ENCODE measurements at regions not wholly inside any gene's neighbourhood (a gene's known extent, or its start where the extent isn't known, plus 50 kb on each side); places are given as distances from the start of the nearest gene placed in this dataset.

DNA sequence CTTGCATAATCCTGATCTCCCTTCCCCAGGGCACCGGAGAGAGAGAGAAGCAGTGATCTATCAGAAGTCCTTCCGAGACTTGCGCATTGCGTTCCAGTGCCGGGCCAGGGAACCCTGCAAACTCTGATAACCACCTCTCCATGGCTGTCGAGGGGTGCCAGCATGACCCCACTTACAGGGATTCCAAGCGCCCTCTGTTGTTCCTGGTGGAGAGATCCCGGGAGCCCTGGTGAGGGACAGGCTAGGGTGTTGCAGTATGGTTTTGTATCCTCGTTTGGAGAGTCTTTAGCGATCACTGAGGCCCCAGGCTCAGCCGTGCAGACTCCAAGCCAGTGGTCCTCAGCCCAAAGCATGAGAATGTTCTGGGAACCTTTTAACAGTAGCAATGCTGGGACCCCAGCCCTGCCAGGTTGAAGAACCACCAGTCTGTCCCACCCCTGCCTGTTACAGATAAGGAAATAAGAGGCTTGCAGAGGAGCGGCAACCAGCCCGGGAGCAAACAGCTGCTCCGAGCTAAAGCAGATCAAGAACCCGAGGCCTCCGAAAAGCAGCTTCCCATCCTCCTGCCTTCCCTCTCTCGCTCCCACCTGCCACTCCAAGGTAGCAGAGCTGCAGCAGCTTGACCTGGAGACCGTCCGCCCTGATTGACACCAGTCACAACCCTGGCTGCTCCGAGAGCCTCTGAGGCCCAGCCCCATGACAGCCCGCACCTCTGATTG, 150.3 kb upstream of the RPL38 start:
- no peak overlapping the region for H3K27ac ChIP-seq (ENCODE audit: low read length)
- no peaks in the 10 kb centered on the region for H4K20me1 ChIP-seq (ENCODE audit: low read length)
- no peak overlapping the region for H2AFZ ChIP-seq (ENCODE audit: low read length)
- H3K9ac ChIP-seq (ENCODE audit: low read length): no peak overlapping the region
- no peak for ATAC-seq
- no peaks in the 10 kb centered on the region for H3K36me3 ChIP-seq (ENCODE audit: low read depth, low read length)
- H3K4me1 ChIP-seq (ENCODE audit: insufficient read depth, low read length): no peaks in the 10 kb centered on the region
- no peak overlapping the region for H3K4me2 ChIP-seq (ENCODE audit: low read length)
- ChIA-PET POLR2A (ENCODE audit: unreplicated experiment) (no interaction called here), CTCF (interaction anchor here (0.5 kb wide), 1 partner anchor 1326 kb away, joined by 3 read pairs; no protein-coding TSS in a partner anchor)
- H3K9me2 ChIP-seq (replicated peaks; ENCODE audit: low read length): no peaks in the 10 kb centered on the region
- no peaks in the 10 kb centered on the region for H3F3A ChIP-seq (ENCODE audit: low read length, unreplicated experiment)
- no peaks in the 10 kb centered on the region for H3K79me2 ChIP-seq (ENCODE audit: low read length)
- no peak for DNase-seq
- H3K27me3 ChIP-seq (ENCODE audit: low read length): peaks cover 94% of the 10 kb centered on the region
- H3K4me3 ChIP-seq (ENCODE audit: low read length): no peak overlapping the region
- intact Hi-C loops (cut with micrococcal nuclease): no loop called here
- no peaks in the 10 kb centered on the region for H3K9me3 ChIP-seq (ENCODE audit: low read length)
- no TSS peak for BruUV-seq (replicated peaks)
- TF ChIP-seq, protein P1, sequence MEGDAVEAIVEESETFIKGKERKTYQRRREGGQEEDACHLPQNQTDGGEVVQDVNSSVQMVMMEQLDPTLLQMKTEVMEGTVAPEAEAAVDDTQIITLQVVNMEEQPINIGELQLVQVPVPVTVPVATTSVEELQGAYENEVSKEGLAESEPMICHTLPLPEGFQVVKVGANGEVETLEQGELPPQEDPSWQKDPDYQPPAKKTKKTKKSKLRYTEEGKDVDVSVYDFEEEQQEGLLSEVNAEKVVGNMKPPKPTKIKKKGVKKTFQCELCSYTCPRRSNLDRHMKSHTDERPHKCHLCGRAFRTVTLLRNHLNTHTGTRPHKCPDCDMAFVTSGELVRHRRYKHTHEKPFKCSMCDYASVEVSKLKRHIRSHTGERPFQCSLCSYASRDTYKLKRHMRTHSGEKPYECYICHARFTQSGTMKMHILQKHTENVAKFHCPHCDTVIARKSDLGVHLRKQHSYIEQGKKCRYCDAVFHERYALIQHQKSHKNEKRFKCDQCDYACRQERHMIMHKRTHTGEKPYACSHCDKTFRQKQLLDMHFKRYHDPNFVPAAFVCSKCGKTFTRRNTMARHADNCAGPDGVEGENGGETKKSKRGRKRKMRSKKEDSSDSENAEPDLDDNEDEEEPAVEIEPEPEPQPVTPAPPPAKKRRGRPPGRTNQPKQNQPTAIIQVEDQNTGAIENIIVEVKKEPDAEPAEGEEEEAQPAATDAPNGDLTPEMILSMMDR (conservative IDR thresholded peaks at IDR 0.05; ENCODE audit: low read depth, low read length): no peak
- no peak for TF ChIP-seq EZH2 (IDR thresholded peaks at IDR 0.05; ENCODE audit: low read length, unreplicated experiment)
- no peak for TF ChIP-seq EZH2phosphoT487 (IDR thresholded peaks at IDR 0.05; ENCODE audit: borderline replicate concordance, low read length)

DNA sequence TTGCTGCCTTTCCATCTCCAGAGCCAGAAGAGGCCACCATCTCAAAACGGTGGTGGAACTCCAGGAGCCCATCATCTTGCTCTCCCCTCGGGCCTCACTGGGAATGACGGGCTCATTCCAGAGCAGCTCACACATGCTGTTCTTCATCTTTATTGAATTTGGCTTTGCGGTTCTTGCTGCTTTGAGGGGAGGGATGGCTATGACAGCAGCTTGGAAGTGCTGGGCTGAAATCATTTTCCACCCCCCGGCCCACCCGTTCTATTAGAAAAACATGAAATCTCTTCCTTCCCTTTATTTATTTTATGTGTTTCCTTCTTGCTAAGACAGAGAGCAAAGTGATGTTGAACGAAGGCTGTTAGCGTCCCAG, 149.8 kb upstream of the RPL38 start:
- TF ChIP-seq EZH2 (IDR thresholded peaks at IDR 0.05; ENCODE audit: low read length, unreplicated experiment) (no peak), EZH2phosphoT487 (IDR thresholded peaks at IDR 0.05; ENCODE audit: borderline replicate concordance, low read length) (no peak)
- TF ChIP-seq, protein P1 (conservative IDR thresholded peaks at IDR 0.05; ENCODE audit: low read depth, low read length): no peak
- Histone ChIP-seq H3K9ac (ENCODE audit: low read length) (no peak overlapping the region), H2AFZ (ENCODE audit: low read length) (no peak overlapping the region), H3K36me3 (ENCODE audit: low read depth, low read length) (no peaks in the 10 kb centered on the region), H3K4me2 (ENCODE audit: low read length) (no peak overlapping the region), H4K20me1 (ENCODE audit: low read length) (no peaks in the 10 kb centered on the region), H3K27ac (ENCODE audit: low read length) (no peak overlapping the region), H3K9me2 (replicated peaks; ENCODE audit: low read length) (no peaks in the 10 kb centered on the region), H3K4me1 (ENCODE audit: insufficient read depth, low read length) (no peaks in the 10 kb centered on the region), H3F3A (ENCODE audit: low read length, unreplicated experiment) (no peaks in the 10 kb centered on the region), H3K4me3 (ENCODE audit: low read length) (no peak overlapping the region), H3K27me3 (ENCODE audit: low read length) (peaks cover 94% of the 10 kb centered on the region), H3K9me3 (ENCODE audit: low read length) (no peaks in the 10 kb centered on the region), H3K79me2 (ENCODE audit: low read length) (no peaks in the 10 kb centered on the region)
- BruUV-seq (replicated peaks): no TSS peak
- ATAC-seq: no peak
- ChIA-PET CTCF (interaction anchor here (0.5 kb wide), 1 partner anchor 1327 kb away, joined by 3 read pairs; no protein-coding TSS in a partner anchor), POLR2A (ENCODE audit: unreplicated experiment) (no interaction called here)
- no peak for DNase-seq
- intact Hi-C loops (cut with micrococcal nuclease): no loop called here

DNA sequence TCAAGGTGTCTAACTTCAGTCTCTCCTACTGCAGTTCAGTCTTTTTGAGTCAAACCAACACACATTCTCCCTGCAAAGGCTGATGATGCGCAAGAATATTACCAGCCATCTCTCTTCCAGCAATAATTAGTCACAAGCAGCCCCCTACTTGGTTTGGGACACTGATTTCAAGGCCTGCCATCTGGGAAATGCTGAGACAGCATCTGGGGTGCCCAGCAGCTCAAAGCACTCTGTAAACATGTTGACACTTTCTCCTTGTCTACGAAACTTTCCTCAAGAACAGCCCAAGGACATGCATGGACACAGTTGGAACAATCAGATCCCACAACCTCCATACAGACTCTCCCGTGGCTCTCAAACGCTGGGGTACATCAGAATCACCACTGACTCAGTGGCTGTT, 149.2 kb upstream of the RPL38 start:
- Histone ChIP-seq H3K79me2 (ENCODE audit: low read length) (no peaks in the 10 kb centered on the region), H3K36me3 (ENCODE audit: low read depth, low read length) (no peaks in the 10 kb centered on the region), H4K20me1 (ENCODE audit: low read length) (no peaks in the 10 kb centered on the region), H3K4me1 (ENCODE audit: insufficient read depth, low read length) (no peaks in the 10 kb centered on the region), H3K4me3 (ENCODE audit: low read length) (no peak overlapping the region), H3K9me3 (ENCODE audit: low read length) (no peaks in the 10 kb centered on the region), H3K4me2 (ENCODE audit: low read length) (no peak overlapping the region), H3K27ac (ENCODE audit: low read length) (no peak overlapping the region), H3F3A (ENCODE audit: low read length, unreplicated experiment) (no peaks in the 10 kb centered on the region), H3K9ac (ENCODE audit: low read length) (no peak overlapping the region), H3K27me3 (ENCODE audit: low read length) (peaks cover 94% of the 10 kb centered on the region), H3K9me2 (replicated peaks; ENCODE audit: low read length) (no peaks in the 10 kb centered on the region), H2AFZ (ENCODE audit: low read length) (no peak overlapping the region)
- DNase-seq (no peak), ATAC-seq (no peak)
- BruUV-seq (replicated peaks): no TSS peak
- intact Hi-C loops (cut with micrococcal nuclease): no loop called here
- TF ChIP-seq, protein P1 (conservative IDR thresholded peaks at IDR 0.05; ENCODE audit: low read depth, low read length): no peak
- no peak for TF ChIP-seq EZH2 (IDR thresholded peaks at IDR 0.05; ENCODE audit: low read length, unreplicated experiment)
- TF ChIP-seq EZH2phosphoT487 (IDR thresholded peaks at IDR 0.05; ENCODE audit: borderline replicate concordance, low read length): no peak
- CTCF ChIA-PET: no interaction called here
- POLR2A ChIA-PET (ENCODE audit: unreplicated experiment): no interaction called here

Measured in PC-3 (cell line).